A549 (cell line): ENCODE measurements at regions not wholly inside any gene's neighbourhood (a gene's known extent, or its start where the extent isn't known, plus 50 kb on each side); places are given as distances from the start of the nearest gene placed in this dataset.

ENCODE experiments used
- CTCF ChIP-seq: fragments of >200 bp; sonication (Bioruptor Twin); formaldehyde crosslinking; IDR thresholded peaks from 3 replicates; pipeline ENCODE4 v1.5.1; 2016
- EP300 ChIP-seq, 2 experiments: fragments of >200 bp; sonication (Bioruptor Twin); formaldehyde crosslinking; IDR thresholded peaks; 2 replicates in 1 of 2; 3 replicates in 1 of 2; pipeline ENCODE4 v1.6.1; 2016 to 2017
- FOSB ChIP-seq: fragments of 250-450 bp; sonication (Bioruptor Pico); IDR thresholded peaks from 2 replicates; pipeline ENCODE4 v1.5.0; 2020; ENCODE audit warnings: mild to moderate bottlenecking, moderate library complexity
- HMGXB4 ChIP-seq: fragments of 250-450 bp; sonication (Bioruptor Pico); IDR thresholded peaks from 2 replicates; pipeline ENCODE4 v1.5.0; 2021; ENCODE audit warnings: mild to moderate bottlenecking, moderate library complexity, borderline replicate concordance
- PHF8 ChIP-seq: fragments of 200-600 bp; sonication (generic); IDR thresholded peaks from 2 replicates; pipeline ENCODE4 v1.6.1; 2016; ENCODE audit warnings: low read depth, mild to moderate bottlenecking, antibody characterized with exemption, moderate library complexity, borderline replicate concordance
- POLR2A ChIP-seq: IDR thresholded peaks from 2 replicates; pipeline ENCODE4 v1.6.1; 2012; ENCODE audit warnings: mild to moderate bottlenecking, low read length
- RAD21 ChIP-seq, 2 experiments: fragments of >200 bp in 1 of 2; sonication (Bioruptor Twin) in 1 of 2; formaldehyde crosslinking in 1 of 2; IDR thresholded peaks in 1 of 2; conservative IDR thresholded peaks in 1 of 2; 2 replicates in 1 of 2; 3 replicates in 1 of 2; pipeline ENCODE4 v1.6.1; 2012 to 2018; ENCODE audit warnings: inconsistent platforms in 1 of 2
- SMC3 ChIP-seq: fragments of >200 bp; sonication (Bioruptor Twin); formaldehyde crosslinking; IDR thresholded peaks from 3 replicates; pipeline ENCODE4 v1.6.1; 2018; ENCODE audit warnings: inconsistent platforms
- USF2 ChIP-seq: fragments of 450-650 bp; IDR thresholded peaks from 2 replicates; pipeline ENCODE4 v1.6.1; 2014; ENCODE audit warnings: antibody characterized with exemption

GRCh38 chr4:141801558-141801957, 165.2 kb downstream of the IL15 start:
- TF ChIP-seq HMGXB4 (CRISPR knock-in tag) = no peak
- no peak for TF ChIP-seq PHF8
- no peak for TF ChIP-seq CTCF
- no peak for TF ChIP-seq FOSB (CRISPR knock-in tag)
- no peak for TF ChIP-seq RAD21 (conservative IDR thresholded peaks at IDR 0.05 in 1 of 2, IDR thresholded peaks at IDR 0.05 in 1 of 2)
- no peak for TF ChIP-seq EP300 (IDR thresholded peaks at IDR 0.05)
- TF ChIP-seq SMC3 = no peak
- no peak for TF ChIP-seq USF2
- TF ChIP-seq POLR2A = no peak
